SJSA1 (cell line): ENCODE measurements at regions not wholly inside any gene's neighbourhood (a gene's known extent, or its start where the extent isn't known, plus 50 kb on each side); places are given as distances from the start of the nearest gene placed in this dataset.

Experiments used
- DNase-seq, 2 experiments: peaks; one replicate each; pipeline ENCODE4 v3.0.0-alpha.2; 2015 to 2020; ENCODE audit warnings: low spot score in 2 of 2, low read depth in 1 of 2
- H3K27ac ChIP-seq: fragments of 250-450 bp; sonication (Bioruptor Pico); 2 replicates; pipeline ENCODE4 v1.5.1; 2020; ENCODE audit warnings: mild to moderate bottlenecking, moderate library complexity
- H3K27me3 ChIP-seq: fragments of 250-450 bp; sonication (Bioruptor Pico); replicated peaks from 2 replicates; pipeline ENCODE4 v1.5.1; 2020; ENCODE audit warnings: mild to moderate bottlenecking, moderate library complexity
- H3K36me3 ChIP-seq: fragments of 250-450 bp; sonication (Bioruptor Pico); 2 replicates; pipeline ENCODE4 v1.5.1; 2020; ENCODE audit warnings: mild to moderate bottlenecking
- H3K4me1 ChIP-seq: fragments of 250-450 bp; sonication (Bioruptor Pico); replicated peaks from 2 replicates; pipeline ENCODE4 v1.6.1; 2021; ENCODE audit warnings: mild to moderate bottlenecking
- H3K4me3 ChIP-seq: fragments of 250-450 bp; sonication (Bioruptor Pico); 2 replicates; pipeline ENCODE4 v1.5.1; 2020; ENCODE audit warnings: mild to moderate bottlenecking
- H3K9me3 ChIP-seq: fragments of 250-450 bp; sonication (Bioruptor Pico); replicated peaks from 2 replicates; pipeline ENCODE4 v1.5.1; 2020; ENCODE audit warnings: mild to moderate bottlenecking

DNA sequence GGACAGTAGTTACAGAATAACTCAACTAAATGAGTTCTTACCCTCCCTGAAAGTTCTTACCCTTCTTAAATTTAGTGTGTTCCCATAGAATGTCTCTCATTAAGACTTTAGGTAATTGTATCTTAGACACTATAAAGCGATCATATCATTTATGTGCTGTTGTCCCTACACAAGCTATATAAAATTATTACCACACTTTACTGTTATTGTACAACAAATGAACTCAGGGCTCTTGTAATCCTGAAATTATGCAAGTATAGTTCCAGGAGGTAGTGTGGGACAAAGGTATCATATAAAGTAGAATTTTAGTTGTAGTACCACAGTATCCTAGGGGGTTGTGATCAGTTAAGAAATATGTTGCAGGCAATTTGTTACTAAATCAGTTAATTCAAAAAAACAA, 167.4 kb upstream of the CARMIL1 start:
- no peaks in the 10 kb centered on the region for H3K9me3 ChIP-seq
- no peaks in the 10 kb centered on the region for H3K27me3 ChIP-seq
- H3K36me3 ChIP-seq = no peaks in the 10 kb centered on the region
- no peak overlapping the region for H3K27ac ChIP-seq
- DNase-seq = no peak
- H3K4me1 ChIP-seq = no peaks in the 10 kb centered on the region
- H3K4me3 ChIP-seq = no peak overlapping the region

DNA sequence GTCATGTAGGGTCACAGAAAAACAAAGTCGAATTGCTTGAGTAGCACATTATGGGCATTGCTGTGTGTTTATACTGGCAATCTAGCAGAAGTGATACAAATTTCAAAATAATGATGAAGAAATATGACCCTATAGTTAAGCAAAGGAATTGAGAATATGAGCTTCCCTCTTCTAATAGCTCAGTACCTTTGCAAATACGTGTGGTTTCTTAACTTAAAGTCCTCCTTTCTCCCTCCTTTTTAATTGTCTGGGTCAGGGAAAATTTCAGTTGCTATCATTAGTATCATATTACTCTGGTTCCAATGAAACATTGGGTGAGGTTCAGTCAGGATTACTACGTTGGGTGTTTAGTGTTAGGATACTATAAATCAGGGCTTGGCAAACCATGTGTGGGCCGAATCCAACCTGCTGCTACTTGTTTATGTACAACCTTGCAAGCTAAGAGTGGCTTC, 166.8 kb upstream of the CARMIL1 start:
- Histone ChIP-seq H3K27me3 (no peaks in the 10 kb centered on the region), H3K27ac (no peak overlapping the region), H3K36me3 (no peaks in the 10 kb centered on the region), H3K4me3 (no peak overlapping the region), H3K9me3 (no peaks in the 10 kb centered on the region), H3K4me1 (no peaks in the 10 kb centered on the region)
- no peak for DNase-seq

DNA sequence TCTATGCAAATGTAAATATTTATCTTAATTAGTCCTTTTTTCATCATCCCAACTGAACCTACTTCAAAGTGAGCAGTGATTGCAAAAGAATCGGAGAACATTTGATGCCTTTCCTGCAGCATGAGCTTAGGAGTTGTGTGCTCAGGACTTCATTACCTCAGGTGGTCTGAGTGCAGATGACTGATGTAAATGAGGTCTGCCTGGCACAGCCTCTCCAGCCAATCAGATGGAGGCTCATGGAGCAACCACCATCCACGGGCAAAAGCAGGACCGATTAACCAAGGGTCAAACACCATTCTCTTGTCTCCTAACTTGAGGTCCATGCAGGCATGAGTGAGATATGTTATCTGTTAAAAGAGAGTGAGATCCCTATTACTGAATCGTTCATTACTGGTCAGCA, 165.7 kb upstream of the CARMIL1 start:
- no peak for DNase-seq
- Histone ChIP-seq H3K4me1 (no peaks in the 10 kb centered on the region), H3K4me3 (no peak overlapping the region), H3K9me3 (no peaks in the 10 kb centered on the region), H3K27ac (no peak overlapping the region), H3K36me3 (no peaks in the 10 kb centered on the region), H3K27me3 (no peaks in the 10 kb centered on the region)

DNA sequence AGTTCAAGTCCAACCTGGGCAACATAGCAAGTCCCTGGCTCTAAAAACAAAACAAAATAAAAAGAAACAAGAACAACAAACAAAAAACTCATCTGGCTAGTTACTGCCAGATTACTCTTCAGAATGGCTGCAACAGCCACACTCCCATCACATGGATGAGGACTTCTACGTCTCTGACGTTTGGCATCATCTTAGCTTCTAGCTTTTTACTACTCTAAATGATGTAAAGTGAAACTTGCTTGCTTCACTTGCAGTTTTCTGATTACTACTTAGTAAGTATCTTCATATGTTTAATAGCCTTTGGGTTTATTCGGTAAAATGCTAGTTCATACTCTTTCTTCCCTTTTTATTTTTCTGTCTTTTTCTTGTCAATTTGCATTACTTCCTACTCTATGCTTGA, 161.1 kb upstream of the CARMIL1 start:
- no peak overlapping the region for H3K4me3 ChIP-seq
- H3K9me3 ChIP-seq = no peaks in the 10 kb centered on the region
- no peaks in the 10 kb centered on the region for H3K36me3 ChIP-seq
- no peak overlapping the region for H3K27ac ChIP-seq
- no peaks in the 10 kb centered on the region for H3K4me1 ChIP-seq
- no peak for DNase-seq
- H3K27me3 ChIP-seq = no peaks in the 10 kb centered on the region

DNA sequence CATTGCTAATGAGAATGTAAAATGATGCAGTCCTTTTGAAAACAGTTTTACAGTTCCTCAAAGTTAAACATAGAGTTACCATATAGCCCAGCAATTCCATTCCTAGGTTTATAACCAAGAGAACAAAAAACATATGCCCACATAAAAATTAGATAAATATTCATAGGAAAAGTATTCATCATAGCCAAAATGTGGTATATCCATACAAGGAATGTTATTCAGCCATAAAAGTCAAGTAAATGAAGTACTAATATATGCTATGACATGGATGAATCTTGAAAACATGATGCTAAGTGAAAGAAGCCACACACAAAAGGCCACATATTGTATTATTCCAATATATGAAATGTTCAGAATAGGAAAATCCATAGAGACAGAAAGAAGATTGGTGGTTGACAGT, 158.0 kb upstream of the CARMIL1 start:
- H3K4me3 ChIP-seq = no peak overlapping the region
- no peaks in the 10 kb centered on the region for H3K36me3 ChIP-seq
- no peaks in the 10 kb centered on the region for H3K4me1 ChIP-seq
- H3K27ac ChIP-seq = no peak overlapping the region
- no peak for DNase-seq
- no peaks in the 10 kb centered on the region for H3K9me3 ChIP-seq
- no peaks in the 10 kb centered on the region for H3K27me3 ChIP-seq

DNA sequence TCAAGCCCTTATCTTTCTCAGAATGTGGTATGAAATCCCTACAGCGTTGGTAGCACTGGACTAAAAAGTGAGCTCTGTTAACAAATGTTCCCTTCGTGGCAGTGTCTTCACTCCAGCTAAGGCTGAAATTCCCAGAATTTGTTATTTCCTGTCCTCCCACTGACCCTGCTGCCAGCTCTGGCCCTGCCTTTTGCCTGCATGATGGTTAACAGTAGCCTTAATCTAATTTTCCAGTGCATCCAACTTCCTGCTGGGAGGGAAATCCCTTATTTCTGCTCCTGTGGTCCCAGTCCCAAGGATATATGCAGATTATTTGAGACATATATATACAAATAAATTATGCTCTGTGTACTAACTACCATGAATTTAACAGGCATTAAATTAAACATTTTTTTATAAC, 157.2 kb upstream of the CARMIL1 start:
- H3K36me3 ChIP-seq = no peaks in the 10 kb centered on the region
- H3K9me3 ChIP-seq = no peaks in the 10 kb centered on the region
- DNase-seq = no peak
- no peaks in the 10 kb centered on the region for H3K27me3 ChIP-seq
- H3K4me3 ChIP-seq = no peak overlapping the region
- H3K27ac ChIP-seq = no peak overlapping the region
- no peaks in the 10 kb centered on the region for H3K4me1 ChIP-seq

DNA sequence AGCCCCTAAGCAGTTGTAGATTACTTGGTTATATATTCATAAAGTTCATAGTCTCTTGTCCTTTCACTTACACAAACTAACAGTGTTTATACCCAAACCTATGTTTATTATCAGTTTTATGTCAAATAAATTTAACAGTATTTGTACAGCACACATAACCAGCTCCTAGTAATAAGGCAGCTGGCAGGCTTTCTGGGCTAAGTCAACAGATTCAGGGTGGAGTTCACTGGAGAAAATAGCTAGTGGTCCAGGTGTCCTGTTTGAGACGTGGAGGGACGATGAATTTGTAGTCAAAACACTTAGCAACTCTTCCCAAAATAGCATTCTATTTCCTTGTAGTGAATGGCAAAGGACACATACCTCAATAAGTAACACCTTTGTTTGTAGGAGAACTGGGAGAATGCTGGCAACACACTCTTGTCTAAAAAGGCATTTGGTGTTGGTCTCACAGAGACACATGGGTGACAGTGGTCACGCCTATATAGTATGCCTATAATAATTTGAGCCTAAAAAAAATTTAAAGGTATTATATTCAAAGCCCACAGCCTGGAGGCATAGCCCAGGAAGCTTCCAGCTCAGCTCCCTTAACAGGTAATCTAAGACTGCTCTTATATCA, 156.4 kb upstream of the CARMIL1 start:
- no peaks in the 10 kb centered on the region for H3K9me3 ChIP-seq
- DNase-seq = no peak
- no peak overlapping the region for H3K27ac ChIP-seq
- no peak overlapping the region for H3K4me3 ChIP-seq
- H3K4me1 ChIP-seq = no peaks in the 10 kb centered on the region
- no peaks in the 10 kb centered on the region for H3K27me3 ChIP-seq
- no peaks in the 10 kb centered on the region for H3K36me3 ChIP-seq

DNA sequence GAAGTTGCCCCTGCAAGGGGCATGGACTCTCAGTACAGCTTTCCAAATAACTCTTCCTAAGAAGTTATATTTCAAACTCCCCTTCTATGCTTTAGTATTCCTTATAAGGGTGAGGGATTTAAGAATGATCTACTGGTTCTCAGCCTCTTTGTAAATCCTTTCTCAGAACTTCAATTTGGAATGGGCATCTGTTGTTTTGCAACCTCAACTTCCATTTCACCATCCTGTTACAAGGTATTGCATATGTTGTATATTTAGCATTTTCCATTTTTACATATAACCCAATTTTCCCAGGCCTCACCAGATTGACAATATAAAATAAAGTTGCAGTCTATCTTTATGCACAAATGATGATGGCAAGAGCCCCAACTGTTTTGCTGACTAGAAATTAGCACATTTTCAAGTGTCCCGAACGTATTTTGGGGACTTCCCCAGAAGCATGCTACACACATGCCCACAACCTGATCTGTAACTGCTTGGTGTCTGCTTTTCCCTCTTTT, 154.9 kb upstream of the CARMIL1 start:
- Histone ChIP-seq H3K27me3 (no peaks in the 10 kb centered on the region), H3K36me3 (no peaks in the 10 kb centered on the region), H3K9me3 (no peaks in the 10 kb centered on the region), H3K4me1 (no peaks in the 10 kb centered on the region), H3K4me3 (no peak overlapping the region), H3K27ac (no peak overlapping the region)
- no peak for DNase-seq

DNA sequence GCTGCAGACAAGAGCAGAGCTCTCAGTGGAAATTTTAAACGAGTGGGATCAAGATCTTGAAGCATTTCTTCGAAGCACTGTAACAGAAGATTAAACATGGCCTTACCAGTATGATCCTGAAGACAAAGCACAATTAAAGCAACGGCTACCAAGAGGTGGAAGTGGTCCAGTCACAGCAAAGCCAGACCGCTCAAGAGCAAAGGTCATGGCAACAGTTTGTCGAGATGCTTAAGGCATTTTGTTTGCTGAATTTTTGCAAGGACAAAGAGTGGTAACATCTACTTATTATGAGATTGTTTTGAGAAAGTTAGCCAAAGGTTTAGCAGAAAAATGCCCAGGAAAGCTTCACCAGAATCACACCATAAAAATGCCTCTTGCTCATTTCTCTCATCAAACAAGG, 153.4 kb upstream of the CARMIL1 start:
- H3K4me1 ChIP-seq = no peaks in the 10 kb centered on the region
- H3K36me3 ChIP-seq = no peaks in the 10 kb centered on the region
- no peak overlapping the region for H3K27ac ChIP-seq
- H3K9me3 ChIP-seq = no peaks in the 10 kb centered on the region
- no peak for DNase-seq
- H3K4me3 ChIP-seq = no peak overlapping the region
- no peaks in the 10 kb centered on the region for H3K27me3 ChIP-seq

DNA sequence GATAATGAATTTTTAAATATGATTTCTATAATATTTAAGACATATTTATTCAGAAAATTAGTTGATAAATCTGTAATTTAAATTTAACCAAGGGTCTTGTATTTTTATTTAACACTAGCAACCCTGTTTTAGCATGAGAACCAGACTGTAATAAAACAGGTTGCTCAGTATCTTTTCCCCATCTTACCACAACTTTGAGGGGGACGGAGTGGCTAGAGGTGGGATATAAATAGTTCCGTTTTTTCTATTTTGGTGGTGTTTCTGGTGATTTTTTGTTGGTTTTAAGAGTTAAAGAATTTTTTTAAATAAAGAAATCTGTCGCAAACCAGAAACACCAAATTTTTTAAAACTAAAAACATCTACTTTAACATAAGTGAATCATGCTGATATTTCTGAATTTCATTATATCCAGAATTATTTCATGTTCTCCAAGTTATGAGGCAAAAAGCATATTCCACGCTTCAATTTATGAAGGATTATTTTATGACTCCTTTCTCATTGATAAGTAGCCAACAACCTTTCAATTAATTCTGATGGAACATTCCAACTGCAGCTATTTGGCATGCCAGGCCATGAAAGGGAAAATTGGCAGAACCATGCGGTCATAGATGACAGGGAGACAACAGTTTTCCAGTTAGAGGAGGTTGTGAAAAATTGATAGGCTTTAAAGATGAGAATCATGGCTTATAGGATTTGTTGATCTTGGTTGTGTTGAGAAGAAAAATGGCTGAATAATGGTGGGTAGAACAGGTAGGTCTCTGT, 151.9 kb upstream of the CARMIL1 start:
- DNase-seq = no peak
- H3K4me3 ChIP-seq = no peak overlapping the region
- no peaks in the 10 kb centered on the region for H3K9me3 ChIP-seq
- H3K27me3 ChIP-seq = no peaks in the 10 kb centered on the region
- H3K4me1 ChIP-seq = no peaks in the 10 kb centered on the region
- no peak overlapping the region for H3K27ac ChIP-seq
- H3K36me3 ChIP-seq = no peaks in the 10 kb centered on the region

DNA sequence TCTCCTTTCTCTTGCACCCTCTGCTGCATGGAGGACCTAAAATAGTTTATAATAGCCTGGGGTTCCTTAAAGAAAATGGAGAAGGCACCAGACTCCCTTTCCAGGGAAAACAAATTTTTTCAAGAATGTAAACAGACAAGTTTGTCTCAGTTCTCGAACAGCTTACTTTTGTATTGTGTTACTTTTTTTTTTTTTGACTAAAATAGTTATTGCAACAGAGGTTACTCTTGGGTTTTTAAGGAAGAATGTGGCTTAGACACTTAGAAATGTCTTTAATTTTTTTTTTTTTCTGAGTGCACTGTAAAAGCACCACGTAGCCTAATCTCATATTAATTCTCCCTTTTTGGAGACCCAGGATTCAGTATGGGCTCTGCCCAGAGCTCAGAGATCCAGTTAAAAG, 148.7 kb upstream of the CARMIL1 start:
- Histone ChIP-seq H3K36me3 (no peaks in the 10 kb centered on the region), H3K4me1 (no peaks in the 10 kb centered on the region), H3K9me3 (peaks cover 3% of the 10 kb centered on the region; the same call in 1 of the 2 replicates), H3K27me3 (no peaks in the 10 kb centered on the region), H3K4me3 (no peak overlapping the region), H3K27ac (no peak overlapping the region)
- DNase-seq = no peak

DNA sequence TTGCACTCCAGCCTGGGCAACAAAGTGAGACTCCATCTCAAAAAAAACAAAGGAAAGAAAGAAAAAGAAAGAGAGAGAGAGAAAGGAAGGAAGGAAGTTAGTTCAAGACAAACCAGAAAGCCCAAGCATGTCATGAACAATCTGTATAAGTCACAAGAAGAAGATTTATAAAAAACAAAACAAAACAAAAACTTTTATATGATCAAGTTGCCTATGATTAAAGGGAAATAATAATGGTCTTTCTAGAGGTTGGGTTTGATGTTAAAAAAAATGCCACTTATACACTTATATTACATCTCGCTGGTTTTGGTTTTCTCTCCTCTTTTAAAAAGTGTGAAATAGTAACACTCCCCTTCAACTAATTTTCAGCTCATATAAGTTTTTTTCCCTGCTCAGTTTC, 146.2 kb upstream of the CARMIL1 start:
- no peak overlapping the region for H3K27ac ChIP-seq

DNA sequence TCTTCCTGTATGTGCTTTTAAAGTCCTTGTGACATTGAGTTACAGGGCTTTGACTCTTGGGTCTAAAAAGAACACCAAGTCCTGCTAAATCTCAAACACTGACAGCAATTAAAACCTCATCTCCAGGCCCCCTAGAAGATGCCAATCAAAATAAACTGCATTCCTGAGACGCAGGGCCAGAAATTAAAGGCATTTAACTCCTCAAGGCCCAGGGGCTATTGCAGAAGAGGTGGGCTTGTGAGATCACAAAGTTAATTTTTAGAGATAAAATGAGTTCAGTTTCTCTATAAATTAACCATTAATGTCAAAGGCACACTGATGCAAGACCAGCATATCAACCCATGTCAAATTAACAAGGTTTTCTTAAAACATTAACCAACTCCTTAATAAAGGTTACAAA, 145.6 kb upstream of the CARMIL1 start:
- Histone ChIP-seq H3K36me3 (no peaks in the 10 kb centered on the region), H3K9me3 (peaks cover 3% of the 10 kb centered on the region; the same call in 1 of the 2 replicates), H3K27ac (no peak overlapping the region), H3K27me3 (no peaks in the 10 kb centered on the region), H3K4me3 (no peak overlapping the region), H3K4me1 (peaks cover 9% of the 10 kb centered on the region)
- no peak for DNase-seq

More for the DNA sequence above, 146.2 kb upstream of the CARMIL1 start:
- DNase-seq = no peak
- peaks cover 3% of the 10 kb centered on the region; the same call in 1 of the 2 replicates for H3K9me3 ChIP-seq
- H3K27me3 ChIP-seq = no peaks in the 10 kb centered on the region
- no peaks in the 10 kb centered on the region for H3K36me3 ChIP-seq
- peaks cover 5% of the 10 kb centered on the region for H3K4me1 ChIP-seq
- H3K4me3 ChIP-seq = no peak overlapping the region

DNA sequence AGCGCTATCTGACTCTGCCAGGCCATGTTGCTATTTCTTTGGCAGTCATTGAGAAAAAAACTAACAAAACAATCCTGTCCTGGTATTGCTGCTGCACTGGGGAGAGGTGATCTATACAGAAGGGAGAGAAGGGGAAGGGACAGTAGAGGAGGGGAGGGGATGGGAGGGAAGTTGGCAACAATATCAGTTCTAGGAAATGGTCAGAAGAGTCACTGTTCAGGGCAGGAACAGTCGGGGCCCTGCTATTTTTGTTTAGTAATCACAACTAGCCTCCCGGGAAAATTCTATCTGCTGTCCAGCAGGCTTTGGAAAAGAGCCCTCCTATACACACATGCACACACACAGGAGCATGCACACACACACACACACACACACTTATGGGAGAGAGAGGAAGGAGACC, 142.3 kb upstream of the CARMIL1 start:
- Histone ChIP-seq H3K27ac (no peak overlapping the region), H3K9me3 (peaks cover 3% of the 10 kb centered on the region; the same call in 1 of the 2 replicates), H3K36me3 (no peaks in the 10 kb centered on the region), H3K27me3 (no peaks in the 10 kb centered on the region), H3K4me3 (no peak overlapping the region), H3K4me1 (peaks cover 13% of the 10 kb centered on the region)
- no peak for DNase-seq
